Left lobe of liver (tissue), 2 donors: ENCODE measurements at regions not wholly inside any gene's neighbourhood (a gene's known extent, or its start where the extent isn't known, plus 50 kb on each side); places are given as distances from the start of the nearest gene placed in this dataset.

Experiments
- ATAC-seq: fragments of 200-7000 bp; cut with Tn5 transposase; one replicate; pipeline ENCODE4 v1.9.1; 2020; ENCODE audit warnings: mild to moderate bottlenecking, moderate library complexity
- DNase-seq: peaks from one replicate; pipeline ENCODE4 v3.0.0-alpha.2; 2020; ENCODE audit warnings: low spot score
- donor health status: DM: no; HTN: no; CAD: no; lungs with moderate emphysema.
- donor health status: DM: no; HTN: yes; CAD: no.

DNA sequence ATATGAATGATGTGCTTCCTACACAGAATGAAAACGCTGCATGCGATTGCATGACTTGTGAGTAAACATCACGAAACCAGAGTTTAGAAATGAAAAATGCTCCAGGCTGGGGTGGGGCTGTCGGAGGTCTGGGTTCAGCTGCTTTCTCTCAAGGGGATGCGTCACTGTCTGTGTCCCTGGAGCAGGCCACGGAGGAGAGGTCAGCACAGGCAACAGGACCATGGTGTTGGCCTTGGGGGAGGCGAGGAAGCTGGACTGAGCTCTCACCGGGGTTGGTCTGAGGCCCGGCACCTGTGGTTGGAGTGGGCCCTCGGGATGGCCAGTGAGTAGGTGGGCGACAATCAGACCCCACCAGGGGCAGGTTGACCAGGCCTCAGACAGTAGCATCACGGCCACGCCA is 89.0 kb upstream of the TMEM18 start:
- no peak for DNase-seq
- no peak for ATAC-seq

DNA sequence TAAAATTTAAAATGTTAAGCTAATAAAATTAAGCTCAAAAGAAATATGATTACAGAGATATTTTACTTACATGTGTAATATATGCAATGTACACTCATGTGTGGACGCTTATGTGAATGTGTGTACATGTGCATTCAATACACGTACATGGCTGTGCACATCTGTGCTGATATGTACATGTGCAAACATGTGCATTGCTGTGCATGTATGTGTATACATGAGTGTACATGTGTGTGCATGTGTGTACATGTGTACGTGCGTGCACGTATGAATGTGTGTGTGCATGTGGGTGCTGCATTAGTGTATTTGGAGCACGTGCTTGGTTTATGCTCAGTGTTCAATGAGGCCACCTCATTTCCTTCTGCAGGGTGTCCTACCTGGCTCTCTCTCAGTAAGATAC is 88.2 kb upstream of the TMEM18 start:
- no peak for ATAC-seq
- no peak for DNase-seq

DNA sequence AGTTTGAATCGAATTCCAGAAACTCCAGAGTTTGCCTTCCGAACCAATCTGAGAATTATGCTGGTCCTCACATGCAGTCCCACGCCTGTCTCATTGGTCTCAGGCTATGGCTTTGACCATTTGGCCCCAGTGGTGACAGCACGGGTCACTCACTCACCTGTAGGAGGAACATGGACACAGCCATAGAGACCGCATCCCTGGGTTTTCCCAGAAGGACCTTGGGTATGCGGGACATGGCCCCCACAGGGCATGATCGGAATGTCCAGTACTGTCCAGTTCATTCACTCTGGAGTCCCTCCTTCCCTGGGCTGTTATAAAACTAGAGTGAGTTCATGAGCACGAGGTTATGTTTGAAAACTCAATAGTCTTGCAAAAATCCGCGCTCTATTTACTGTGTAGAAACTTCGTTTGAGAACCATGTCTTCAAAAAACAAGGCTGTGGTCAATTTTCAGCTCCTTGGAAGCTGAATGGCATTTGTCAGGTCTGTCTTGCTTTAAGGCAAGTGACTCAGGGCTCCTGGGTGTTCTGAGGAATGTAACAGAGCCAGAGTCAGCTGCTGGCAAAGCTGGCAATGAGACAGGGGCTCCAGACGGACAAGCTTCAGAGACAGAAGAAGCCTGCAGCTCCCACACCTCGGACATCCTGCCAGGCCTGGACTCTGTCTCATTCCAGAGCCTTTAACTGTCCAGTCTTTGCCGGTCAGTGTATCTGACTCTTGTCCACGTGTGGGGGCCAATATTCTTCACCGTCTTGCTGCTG is 86.7 kb upstream of the TMEM18 start:
- DNase-seq, result no peak
- no peak for ATAC-seq

DNA sequence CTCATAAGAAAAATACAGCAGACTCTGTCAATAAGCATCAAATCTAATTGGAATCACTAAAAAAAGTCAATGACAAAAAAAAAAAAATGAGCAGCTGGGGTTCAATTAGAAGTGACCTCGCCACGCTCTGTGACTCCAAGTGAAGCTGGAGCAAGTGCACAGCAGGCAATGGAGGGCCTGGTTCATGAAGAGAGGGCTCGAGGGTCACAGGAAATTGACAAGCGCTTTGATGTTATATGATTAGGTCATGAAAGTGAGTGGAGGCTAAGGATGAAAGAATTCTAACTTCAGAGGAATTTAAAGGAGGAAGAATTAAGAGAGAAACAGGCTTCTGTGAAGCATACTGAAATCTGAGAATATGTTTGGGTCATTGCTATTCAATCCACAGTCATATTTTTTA is 85.4 kb upstream of the TMEM18 start:
- no peak for ATAC-seq
- DNase-seq, result no peak

DNA sequence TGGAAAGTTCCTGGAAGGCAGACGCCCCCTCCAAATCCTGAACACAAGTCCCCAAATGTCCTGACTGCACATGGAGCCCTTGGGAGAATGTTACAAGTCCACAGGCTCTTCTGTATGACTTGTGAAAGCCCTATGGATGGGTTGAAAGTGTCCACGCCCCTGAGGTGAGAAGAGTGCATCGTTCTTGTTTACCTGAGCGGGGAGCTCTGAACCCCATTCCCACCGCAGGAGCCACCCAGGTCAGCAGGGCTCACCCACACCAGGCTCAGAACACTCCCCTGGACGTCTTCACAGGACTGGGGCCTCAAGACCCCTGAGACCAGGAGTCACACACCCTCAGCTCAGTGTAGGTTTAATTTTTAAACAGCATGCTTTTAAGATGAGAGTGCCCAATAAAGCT is 84.2 kb upstream of the TMEM18 start:
- ATAC-seq (no peak), DNase-seq (no peak)

DNA sequence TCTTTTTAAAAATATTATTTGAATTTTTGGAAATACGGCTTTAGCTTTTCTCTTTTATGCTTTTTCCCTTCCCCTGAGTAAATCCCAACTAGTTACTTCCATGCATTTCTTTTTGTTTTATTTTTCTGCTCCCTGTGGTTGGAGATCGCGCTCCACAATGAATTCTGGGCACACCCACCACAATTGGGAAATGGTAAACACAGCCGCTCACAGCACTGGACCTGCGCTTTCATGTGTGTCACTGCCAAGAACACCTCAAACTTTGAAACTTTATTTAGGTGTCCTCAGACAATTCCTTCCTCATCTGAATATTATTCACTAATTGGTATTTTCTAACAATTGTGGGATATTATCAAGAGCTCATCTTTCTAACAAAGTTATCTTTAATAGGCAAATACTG is 82.8 kb upstream of the TMEM18 start:
- no peak for DNase-seq
- peak; percentile 67 for ATAC-seq

DNA sequence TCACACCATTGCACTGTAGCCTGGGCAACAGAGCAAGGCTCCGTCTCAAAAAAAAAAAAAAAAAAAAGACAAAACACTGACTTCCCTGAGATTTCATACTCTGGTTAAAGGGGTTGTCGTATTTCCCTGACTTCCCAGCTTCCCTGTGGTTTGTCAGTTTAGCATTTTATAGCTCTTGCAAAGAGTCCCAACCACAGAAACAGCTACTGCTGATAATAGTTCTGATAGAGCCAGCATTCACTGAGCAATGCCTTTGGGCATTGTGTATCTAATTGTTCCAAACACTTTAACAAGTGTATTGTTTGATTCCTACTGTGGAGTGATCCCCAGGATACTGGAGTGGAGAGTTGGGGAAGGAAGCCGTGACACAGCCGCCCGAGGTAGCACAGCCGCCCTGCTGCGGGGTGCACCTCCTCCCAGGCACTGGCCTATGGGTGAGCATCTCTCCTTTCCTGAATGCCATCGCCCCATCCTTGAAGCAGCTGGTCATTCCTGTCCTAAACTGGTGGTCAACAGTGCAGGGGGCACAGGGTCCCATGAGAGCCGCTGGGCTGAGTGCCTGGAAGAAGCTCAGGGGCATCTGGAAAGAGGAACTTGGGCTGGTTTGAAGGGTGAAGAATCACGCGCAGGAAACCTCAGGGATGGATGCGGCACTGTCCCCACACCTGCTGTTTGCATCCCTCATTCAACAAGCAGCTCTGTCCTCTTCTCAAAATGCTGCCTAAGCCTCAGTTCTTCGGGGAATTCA is 81.0 kb upstream of the TMEM18 start:
- DNase-seq, result no peak
- ATAC-seq, result no peak

DNA sequence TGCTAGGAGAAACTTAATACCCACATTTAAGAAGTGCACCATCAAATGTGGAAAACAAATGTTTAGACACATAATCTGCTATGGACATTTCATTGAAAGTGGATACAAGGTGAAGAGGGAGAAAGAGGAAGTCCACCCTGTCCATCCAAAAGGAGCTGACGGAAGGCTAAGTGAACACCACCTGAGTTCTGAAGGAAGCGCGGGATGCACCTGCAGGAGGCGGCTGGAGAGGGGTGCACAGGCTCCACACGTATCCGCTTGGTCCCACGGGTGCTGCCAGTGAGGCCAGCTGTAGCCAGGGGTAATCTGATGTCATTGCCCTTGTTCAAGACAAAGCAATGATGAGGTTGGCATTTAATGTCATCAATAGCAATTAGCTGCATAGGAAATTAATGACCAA is 75.9 kb upstream of the TMEM18 start:
- ATAC-seq (no peak), DNase-seq (no peak)

DNA sequence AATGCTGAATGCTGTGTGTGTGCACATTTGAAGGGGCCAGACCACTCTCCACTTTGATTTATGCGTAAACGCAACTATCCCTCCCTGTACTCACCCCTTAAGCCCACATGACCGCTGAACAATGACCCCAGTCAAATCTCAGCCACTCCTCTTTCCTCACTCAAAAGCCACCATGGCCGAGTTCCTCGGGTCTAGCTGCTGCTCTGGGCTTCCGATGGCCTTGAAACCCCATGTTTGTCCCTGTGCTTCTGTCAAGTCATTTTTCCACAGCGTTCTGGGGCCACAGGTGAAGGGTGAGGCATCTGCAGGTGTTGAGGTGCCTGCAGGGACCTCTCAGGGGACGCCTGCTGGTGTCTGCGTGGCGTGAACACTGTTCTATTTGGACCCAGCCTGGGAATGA is 74.3 kb upstream of the TMEM18 start:
- no peak for DNase-seq
- ATAC-seq, result no peak

DNA sequence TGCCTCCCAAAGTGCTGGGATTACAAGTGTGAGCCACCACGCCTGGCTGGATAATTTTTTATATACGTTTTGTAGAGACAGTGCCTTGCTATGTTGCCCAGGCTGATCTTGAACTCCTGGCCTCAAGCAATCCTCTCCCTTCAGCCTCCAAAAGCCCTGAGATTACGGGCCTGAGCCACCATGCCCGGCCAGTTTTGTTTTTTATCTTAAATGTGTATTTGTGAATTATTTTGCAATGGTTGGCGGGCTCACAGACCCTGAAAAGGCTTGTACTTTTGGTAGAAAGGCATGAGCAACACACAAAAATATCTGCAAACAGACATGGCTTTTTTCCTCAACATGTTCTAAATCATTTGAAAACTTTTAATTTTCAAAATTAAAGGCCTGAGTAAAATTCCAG is 73.4 kb upstream of the TMEM18 start:
- ATAC-seq, result no peak
- DNase-seq, result no peak

DNA sequence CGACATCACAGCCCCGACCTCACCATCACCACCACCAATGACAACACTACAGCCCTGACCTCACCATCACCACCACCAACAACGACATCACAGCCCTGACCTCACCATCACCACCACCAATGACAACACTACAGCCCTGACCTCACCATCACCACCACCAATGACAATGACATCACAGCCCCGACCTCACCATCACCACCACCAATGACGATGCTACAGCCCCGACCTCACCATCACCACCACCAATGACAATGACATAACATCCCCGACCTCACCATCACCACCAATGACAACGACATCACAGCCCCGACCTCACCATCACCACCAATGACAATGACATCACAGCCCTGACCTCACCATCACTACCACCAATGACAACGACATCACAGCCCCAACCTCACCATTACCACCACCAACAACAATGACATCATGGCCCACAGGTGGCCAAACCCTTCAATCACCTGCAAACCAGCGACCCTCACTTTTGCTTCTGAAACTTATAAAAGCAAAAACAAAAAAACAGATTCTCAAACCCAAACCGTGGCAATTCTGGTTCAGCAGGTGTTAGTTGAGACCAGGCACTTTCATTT is 70.7 kb upstream of the TMEM18 start:
- DNase-seq (no peak), ATAC-seq (no peak)

DNA sequence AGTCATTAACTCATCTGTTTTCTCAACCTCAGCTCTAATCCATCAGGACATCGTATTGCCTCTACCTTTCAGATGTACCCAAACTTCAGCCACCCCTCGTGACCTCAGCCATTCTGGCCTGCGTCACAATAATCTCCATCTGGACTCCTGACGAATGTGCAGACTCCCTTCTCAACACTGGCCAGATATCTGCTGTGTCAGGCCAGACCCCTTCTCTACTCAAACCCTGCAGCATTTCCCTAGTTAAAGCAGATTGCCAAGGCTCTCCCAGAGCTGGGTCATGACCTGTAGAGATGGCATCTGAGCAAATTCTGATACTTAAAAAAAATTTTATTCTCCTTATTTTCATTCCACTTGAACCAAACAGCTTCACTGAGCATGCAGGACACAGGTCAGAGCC is 69.5 kb upstream of the TMEM18 start:
- ATAC-seq (no peak), DNase-seq (no peak)

DNA sequence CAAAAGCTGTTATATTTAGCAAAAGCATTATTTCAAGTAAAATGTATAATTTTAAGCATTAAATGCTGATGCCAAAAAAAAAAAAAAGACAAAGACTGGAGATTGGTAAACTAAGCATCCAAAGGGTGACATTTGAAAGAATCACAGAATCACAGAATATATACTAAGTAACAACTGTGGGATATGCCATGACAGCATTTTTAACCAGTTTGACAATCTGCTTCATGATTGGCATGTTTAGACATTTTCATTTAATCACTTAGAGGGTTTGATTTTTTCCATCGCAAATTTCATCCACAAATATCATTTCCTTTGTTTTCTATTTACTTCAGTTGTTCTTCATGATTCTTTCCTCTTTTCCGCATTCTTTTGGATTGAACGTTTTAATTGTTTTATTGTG is 66.9 kb upstream of the TMEM18 start:
- DNase-seq (no peak), ATAC-seq (no peak)

DNA sequence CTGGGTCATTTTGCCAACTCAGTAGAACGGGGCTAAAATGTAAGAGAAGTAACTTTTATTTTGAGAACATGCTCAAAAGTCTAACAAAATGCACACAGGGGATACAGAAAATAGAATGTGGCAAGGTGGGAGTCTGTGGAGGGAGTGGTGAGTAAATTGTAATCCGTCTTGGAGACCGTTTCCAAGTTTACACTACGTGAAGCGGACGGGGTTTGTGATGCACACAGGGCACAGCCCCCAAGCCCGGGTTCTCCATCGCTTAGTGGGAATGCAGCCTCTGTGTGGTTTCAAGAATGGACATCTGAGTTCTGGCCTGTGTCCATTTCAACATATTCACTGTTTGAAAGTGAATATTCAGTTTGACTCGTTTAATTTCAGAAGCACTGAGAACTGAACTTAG is 65.0 kb upstream of the TMEM18 start:
- no peak for DNase-seq

DNA sequence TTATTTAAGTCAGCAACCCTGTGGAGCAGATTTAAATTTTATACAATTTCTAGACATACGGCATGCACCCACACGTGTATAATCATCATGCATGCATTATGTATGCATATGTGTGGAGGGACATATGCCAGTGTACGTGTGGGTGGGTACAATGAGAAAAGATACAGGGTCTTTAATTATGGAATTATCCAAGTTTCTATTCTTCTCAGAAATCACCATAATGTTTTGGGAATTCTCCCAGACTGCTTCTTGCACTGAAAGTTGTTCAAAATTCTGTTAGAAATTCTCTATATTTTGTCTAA is 63.9 kb upstream of the TMEM18 start:
- no peak for ATAC-seq

More for the DNA sequence above, 65.0 kb upstream of the TMEM18 start:
- ATAC-seq, result no peak

DNA sequence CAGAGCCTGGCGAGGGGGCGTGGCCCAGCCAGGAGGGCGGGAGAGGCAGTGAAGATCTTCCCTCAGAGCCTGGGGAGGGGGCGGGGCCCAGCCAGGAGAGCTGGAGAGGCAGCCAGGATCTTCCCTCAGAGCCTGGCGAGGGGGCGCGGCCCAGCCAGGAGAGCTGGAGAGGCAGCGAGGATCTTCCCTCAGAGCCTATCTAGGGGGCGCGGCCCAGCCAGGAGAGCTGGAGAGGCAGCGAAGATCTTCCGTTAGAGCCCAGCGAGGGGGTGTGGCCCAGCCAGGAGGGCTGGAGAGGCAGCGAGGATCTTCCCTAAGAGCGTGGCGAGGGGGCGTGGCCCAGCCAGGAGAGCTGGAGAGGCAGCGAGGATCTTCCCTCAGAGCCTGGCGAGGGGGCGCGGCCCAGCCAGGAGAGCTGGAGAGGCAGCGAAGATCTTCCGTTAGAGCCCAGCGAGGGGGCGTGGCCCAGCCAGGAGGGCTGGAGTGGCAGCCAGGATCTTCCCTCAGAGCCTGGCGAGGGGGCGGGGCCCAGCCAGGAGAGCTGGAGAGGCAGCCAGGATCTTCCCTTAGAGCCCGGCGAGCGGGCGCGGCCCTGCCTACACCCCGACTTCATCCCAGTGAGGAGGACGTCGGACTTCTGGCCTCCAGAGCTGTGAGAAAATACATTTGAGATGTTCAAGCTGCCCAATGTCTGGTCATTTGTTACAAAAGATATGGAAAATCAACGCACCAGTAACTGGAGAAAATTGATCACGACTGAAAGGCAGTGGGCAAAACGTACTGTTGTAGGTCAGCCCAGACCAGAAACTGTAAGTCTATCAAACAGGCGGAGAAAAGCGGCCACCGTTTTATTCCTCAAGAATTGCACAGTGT is 63.4 kb upstream of the TMEM18 start:
- ATAC-seq (peak; percentile 68), DNase-seq (peak; percentile 78)

More for the DNA sequence above, 63.9 kb upstream of the TMEM18 start:
- DNase-seq, result no peak

DNA sequence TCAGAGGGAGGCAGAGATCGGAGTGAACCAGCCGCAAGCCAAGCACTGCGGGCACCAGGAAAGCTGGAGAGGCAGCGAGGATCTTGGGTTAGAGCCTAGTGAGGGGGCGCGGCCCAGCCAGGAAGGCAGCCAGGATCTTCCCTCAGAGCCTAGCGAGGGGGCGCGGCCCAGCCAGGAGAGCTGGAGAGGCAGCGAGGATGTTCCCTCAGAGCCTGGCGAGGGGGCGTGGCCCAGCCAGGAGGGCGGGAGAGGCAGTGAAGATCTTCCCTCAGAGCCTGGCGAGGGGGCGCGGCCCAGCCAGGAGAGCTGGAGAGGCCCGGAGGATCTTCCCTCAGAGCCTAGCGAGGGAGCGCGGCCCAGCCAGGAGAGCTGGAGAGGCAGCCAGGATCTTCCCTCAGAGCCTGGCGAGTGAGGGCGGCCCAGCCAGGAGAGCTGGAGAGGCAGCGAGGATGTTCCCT is 62.7 kb upstream of the TMEM18 start:
- DNase-seq (peak; percentile 54), ATAC-seq (peak; percentile 42)

DNA sequence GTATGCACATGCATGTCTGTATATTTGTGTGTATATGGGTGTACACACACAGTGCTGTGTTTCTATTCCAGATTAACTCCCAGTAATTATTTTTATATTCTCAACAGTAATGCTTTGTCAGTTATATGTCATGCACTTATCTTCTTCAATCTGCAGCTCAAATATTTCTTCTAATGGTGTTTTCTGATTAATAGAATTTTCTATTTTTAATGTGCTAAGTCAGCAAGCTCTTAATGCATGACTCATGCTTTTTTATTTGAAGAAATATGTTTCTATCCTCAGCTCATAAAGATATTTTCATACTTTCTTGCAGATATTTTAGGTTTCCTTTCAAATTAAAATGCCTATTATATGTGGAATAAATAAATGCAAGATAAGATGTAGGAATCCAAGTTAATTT is 59.7 kb upstream of the TMEM18 start:
- no peak for ATAC-seq
- DNase-seq, result no peak

DNA sequence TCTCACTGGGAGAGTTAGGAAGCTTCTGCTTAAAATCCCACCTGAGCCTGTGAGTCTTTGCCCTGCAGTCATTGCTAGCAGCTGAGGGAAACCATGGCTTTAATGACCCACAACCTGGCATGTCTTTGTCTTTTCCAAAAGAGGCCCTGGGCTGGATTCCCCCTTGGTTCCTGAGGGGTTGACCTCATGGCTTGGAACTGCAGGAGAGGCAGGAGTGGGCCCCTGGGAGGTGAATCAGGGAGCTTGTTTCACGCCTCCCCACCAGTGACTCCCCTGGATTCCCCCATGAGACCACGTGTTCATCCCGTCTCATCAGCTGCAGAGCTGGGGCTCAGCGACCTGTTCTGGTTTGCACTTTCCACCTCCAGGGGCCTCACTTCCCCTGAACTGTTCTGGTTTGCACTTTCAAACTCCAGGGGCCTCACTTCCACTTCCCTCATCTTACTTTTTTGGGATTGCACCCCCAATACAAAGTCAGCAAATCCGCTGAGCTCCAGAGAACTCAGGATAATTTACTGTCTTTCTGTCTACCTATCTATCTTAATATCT is 58.5 kb upstream of the TMEM18 start:
- ATAC-seq (no peak), DNase-seq (no peak)

DNA sequence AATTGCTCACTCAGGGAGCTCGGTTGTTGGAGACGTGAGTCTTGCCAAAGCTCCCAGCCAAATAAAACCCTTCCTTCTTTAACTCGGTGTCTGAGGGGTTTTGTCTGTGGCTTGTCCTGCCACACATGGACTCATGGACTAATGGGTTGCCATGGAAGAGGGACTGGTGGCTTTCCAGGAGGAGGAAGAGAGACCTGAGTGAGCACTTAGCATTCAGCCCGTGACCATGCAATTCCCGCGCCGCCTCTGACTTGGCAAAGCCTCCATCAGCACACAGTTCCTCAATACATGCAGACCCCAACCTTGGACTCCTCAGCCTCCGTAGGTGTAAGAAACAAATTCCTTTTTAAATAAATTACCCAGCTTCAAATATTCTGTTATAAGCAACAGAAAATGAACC is 57.3 kb upstream of the TMEM18 start:
- DNase-seq, result no peak
- no peak for ATAC-seq

DNA sequence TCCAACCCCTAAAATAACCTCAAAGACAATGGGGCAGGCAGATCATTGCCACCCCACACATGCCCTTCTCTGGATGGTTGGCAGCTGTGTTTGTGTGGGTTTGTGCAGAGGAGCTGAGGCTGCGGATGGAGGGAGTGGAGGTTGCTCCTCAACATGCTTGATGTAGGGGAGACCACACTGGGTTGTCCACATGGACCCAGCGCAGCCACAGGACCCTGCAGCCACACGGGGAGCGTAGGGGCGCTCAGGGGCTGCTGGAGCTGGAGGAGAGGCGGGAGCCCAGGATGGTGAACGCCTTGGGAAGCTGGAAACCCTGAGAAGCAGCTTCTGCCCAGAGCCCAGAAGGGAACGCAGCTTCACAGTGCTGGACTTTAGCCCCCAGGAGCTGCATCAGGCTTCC is 56.3 kb upstream of the TMEM18 start:
- DNase-seq (no peak), ATAC-seq (no peak)
